SK-N-MC (cell line): ENCODE measurements at regions not wholly inside any gene's neighbourhood (a gene's known extent, or its start where the extent isn't known, plus 50 kb on each side); places are given as distances from the start of the nearest gene placed in this dataset.
"Not testable (repeated sequence)": the region's sequence is repeated elsewhere in the genome, so short reads cannot be mapped to it uniquely, and the experiment has no call there.

Experiments used
- DNase-seq: peaks from one replicate; pipeline ENCODE4 v3.0.0-alpha.2; 2011; ENCODE audit warnings: low read depth, low spot score
- H3K27ac ChIP-seq: fragments of 200-600 bp; sonication (generic); 2 replicates; pipeline ENCODE4 v1.5.1; 2016; ENCODE audit warnings: mixed run types
- H3K36me3 ChIP-seq: fragments of 200-600 bp; sonication (generic); 2 replicates; pipeline ENCODE4 v1.6.1; 2017; ENCODE audit warnings: antibody characterized with exemption, low read length, mixed read lengths; ENCODE audit not compliant: insufficient read depth
- H3K4me3 ChIP-seq: fragments of 200-600 bp; sonication (generic); 2 replicates; pipeline ENCODE4 v1.5.1; 2016
- H3K9ac ChIP-seq: fragments of 200-600 bp; sonication (generic); 2 replicates; pipeline ENCODE4 v1.8.0; 2017; ENCODE audit warnings: mixed run types, mixed read lengths; ENCODE audit not compliant: insufficient read length
- H3K9me3 ChIP-seq: fragments of 200-600 bp; sonication (generic); 2 replicates; pipeline ENCODE4 v1.6.1; 2017; ENCODE audit warnings: low read depth, mild to moderate bottlenecking, antibody characterized with exemption, low read length, moderate library complexity, mixed read lengths
- EZH2 ChIP-seq: fragments of 200-600 bp; sonication (generic); IDR thresholded peaks from one replicate; pipeline ENCODE4 v1.6.1; 2017; ENCODE audit warnings: antibody characterized with exemption
- FOXP2 ChIP-seq: optimal IDR thresholded peaks from 2 replicates; pipeline ENCODE3; 2011; ENCODE audit warnings: mild to moderate bottlenecking, moderate library complexity; ENCODE audit not compliant: insufficient read depth; ENCODE audit errors: extremely low read length, control extremely low read depth
- POLR2AphosphoS5 ChIP-seq: IDR thresholded peaks from 2 replicates; pipeline ENCODE4 v1.6.1; 2012; ENCODE audit warnings: mild to moderate bottlenecking, low read depth, low read length, borderline replicate concordance

DNA sequence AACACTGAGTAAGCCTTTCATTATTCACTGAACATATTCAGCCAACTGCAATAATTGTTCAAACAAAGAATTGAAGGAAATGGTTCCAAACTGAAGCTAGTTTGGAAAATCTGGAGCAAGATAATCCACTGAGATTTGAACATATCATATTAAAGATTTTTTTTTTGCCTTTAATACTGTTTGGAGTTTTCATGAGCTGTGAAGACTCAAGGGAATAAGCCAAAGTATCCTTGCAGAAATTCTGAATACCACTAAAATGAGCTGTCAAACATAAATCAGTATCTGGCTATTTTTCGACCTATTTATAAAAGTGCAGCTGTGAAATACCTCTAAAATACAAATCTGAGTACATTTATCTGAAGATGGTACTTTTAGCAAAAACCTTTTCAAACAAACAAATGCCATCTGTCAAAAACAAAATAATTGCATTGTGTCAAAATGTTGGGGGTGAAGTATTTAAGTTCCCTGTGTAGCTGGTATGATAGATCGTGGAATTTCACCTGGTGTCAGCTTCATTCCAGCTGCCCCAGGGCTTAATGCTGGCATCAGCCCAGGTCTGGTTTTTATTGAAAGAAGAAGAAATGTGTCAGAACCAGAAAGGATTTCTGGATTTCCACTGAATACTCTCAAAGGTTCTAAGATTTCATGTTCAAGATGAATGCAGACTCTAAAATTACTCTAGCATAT is 149.0 kb upstream of the GRAMD2B start:
- H3K4me3 ChIP-seq: no peak overlapping the region
- no peak overlapping the region for H3K9ac ChIP-seq
- H3K9me3 ChIP-seq: no peaks in the 10 kb centered on the region
- no peak for DNase-seq
- H3K36me3 ChIP-seq: no peaks in the 10 kb centered on the region
- H3K27ac ChIP-seq: no peak overlapping the region
- TF ChIP-seq EZH2: no peak
- TF ChIP-seq FOXP2: no peak
- TF ChIP-seq POLR2AphosphoS5: no peak

DNA sequence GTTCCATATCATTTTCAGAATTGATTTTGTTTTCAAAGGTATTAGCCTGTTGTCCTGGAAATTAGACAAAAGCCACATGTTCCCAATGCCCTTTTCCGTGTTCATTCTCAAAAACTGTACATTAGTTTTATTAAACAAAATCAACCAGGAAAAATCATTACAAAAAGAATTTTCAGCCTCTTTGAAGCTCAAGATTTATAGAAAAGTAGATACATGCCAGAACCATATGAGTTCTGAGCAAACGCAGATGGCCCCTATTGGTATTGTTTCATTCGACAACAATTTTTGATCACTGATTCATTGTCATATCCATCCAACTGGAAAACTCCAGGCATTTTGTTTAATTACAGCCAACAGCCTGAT is 148.5 kb upstream of the GRAMD2B start:
- H3K27ac ChIP-seq: no peak overlapping the region
- TF ChIP-seq POLR2AphosphoS5 (no peak), FOXP2 (no peak), EZH2 (no peak)
- no peak overlapping the region for H3K9ac ChIP-seq
- H3K4me3 ChIP-seq: no peak overlapping the region
- no peaks in the 10 kb centered on the region for H3K9me3 ChIP-seq
- no peak for DNase-seq
- no peaks in the 10 kb centered on the region for H3K36me3 ChIP-seq

DNA sequence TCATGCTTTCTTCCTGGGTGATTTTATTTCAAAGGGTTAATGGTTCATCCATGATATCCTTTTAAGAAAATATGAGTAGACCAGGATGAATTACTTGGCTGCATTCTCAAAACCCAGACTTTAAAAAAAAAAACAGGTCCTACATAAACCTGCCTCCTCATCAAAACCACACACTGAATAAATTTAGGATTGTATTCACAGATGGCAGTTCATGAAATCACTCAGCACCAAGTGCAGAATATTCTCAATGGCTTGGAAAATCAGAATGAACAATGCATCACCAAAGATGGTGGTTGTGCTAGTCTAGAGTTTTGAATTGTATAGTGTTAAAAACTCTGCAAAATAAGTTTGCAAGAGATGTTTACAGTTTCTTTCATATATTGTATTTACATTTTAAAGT is 145.4 kb upstream of the GRAMD2B start:
- no peak overlapping the region for H3K9ac ChIP-seq
- no peak for TF ChIP-seq POLR2AphosphoS5
- TF ChIP-seq EZH2: no peak
- TF ChIP-seq FOXP2: no peak
- H3K4me3 ChIP-seq: no peak overlapping the region
- no peak for DNase-seq
- H3K27ac ChIP-seq: no peak overlapping the region
- no peaks in the 10 kb centered on the region for H3K36me3 ChIP-seq
- no peaks in the 10 kb centered on the region for H3K9me3 ChIP-seq

DNA sequence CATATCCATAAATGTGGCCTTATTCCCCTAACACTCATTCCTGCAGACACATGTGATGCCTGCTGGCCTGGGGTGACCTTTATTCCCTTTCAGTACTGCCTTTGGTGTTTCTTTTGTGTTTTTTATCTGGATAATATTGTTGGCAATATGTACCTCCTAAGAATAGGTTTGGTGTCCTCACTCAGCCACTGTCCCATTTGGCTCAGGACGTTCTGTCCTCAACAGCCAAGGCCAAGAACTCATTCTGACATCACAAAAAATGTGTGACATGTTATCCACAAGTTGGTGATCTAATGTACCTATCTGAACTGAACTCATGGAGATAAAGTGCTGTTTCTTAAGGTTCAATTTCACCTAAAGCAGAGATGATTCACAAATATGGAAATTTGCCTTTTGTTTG is 142.9 kb upstream of the GRAMD2B start:
- Histone ChIP-seq H3K9me3 (no peaks in the 10 kb centered on the region), H3K27ac (no peak overlapping the region), H3K36me3 (no peaks in the 10 kb centered on the region), H3K9ac (no peak overlapping the region), H3K4me3 (no peak overlapping the region)
- TF ChIP-seq FOXP2 (no peak), POLR2AphosphoS5 (no peak)
- no peak for DNase-seq

DNA sequence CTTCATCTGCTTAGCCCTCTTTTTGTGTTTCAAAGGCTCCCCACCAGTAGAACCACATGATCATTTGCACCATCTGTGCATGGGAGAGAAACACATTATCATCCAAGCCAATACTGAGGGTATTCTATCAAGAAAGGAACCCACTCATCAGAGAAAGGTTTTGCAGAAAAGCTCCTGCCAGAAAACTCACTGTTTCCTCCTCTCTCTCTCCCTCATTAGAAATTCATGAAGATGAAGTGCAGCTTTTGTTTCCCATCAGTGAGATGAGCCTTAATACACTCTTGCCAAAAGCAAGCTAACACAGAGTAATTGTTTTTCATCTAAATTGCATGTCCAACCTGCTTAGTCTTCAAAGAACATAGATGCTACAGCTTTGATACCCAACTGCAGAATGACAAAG is 142.4 kb upstream of the GRAMD2B start:
- H3K9ac ChIP-seq: no peak overlapping the region
- TF ChIP-seq EZH2 (no peak), FOXP2 (no peak), POLR2AphosphoS5 (no peak)
- H3K36me3 ChIP-seq: no peaks in the 10 kb centered on the region
- H3K4me3 ChIP-seq: no peak overlapping the region
- H3K27ac ChIP-seq: no peak overlapping the region
- DNase-seq: no peak
- H3K9me3 ChIP-seq: no peaks in the 10 kb centered on the region

DNA sequence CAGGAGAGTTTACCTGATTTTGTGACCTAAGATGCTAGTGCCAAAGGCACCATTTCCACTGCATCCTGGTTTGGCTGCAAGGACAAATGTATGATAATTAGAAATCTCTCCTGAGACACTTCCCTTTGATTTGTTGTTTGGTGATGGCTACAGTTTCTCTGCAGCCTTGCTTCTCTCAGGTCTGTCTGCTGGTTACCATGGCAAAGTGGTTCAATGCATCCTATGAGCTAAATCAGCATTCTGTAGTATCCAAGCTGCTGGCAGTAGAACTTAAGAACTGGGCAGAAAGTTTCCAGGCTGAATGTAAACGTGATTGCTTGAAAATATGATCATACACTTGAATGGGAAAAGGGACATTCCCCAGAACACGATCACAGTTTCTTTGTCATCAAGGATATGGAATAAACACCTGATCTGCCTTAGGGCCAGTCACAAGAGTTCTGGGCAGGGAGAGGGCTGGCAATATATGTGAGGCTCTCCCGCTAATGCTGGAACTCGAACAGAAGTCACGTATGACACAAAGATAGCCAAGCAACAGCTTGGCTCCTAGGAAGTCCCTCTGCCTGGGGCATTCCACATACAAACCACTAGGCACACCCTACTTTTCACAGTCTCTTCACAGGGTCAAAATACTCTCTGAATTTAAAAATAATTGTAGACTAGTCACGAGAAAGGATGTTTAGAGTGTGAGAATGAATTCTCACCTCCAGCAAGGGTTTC is 138.1 kb upstream of the GRAMD2B start:
- TF ChIP-seq FOXP2 (no peak), EZH2 (no peak), POLR2AphosphoS5 (no peak)
- H3K4me3 ChIP-seq: no peak overlapping the region

DNA sequence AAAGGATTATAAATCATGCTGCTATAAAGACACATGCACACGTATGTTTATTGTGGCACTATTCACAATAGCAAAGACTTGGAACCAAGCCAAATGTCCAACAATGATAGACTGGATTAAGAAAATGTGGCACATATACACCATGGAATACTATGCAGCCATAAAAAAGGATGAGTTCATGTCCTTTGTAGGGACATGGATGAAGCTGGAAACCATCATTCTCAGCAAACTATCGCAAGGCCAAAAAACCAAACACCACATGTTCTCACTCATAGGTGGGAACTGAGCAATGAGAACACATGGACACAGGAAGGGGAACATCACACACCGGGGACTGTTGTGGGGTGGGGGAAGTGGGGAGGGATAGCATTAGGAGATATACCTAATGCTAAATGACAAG is 127.1 kb upstream of the GRAMD2B start:
- H3K9ac ChIP-seq, H3K4me3 ChIP-seq, H3K36me3 ChIP-seq, H3K9me3 ChIP-seq, DNase-seq, H3K27ac ChIP-seq: not testable (repeated sequence)

More for the DNA sequence above, 138.1 kb upstream of the GRAMD2B start:
- Histone ChIP-seq H3K9ac (no peak overlapping the region), H3K36me3 (no peaks in the 10 kb centered on the region), H3K9me3 (no peaks in the 10 kb centered on the region), H3K27ac (no peak overlapping the region)
- no peak for DNase-seq

DNA sequence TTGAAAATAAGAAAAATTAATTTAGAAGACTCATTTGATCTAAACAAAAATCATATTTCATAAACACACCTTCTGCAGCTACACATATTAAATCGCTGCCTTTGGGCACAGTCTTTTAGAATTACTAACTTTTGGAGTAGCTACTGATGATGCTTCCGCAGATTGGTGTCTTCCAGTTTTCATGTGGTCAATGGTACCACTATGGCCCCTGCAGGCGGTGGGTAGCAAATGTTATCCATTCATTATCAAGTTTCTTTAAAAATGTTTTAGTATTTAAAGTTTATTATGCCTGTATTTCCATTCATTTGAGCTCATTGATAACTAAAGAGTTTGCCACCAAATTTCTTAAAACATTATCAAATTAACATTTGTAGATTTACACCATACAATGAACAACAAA is 122.9 kb upstream of the GRAMD2B start:
- TF ChIP-seq EZH2 (no peak), FOXP2 (no peak), POLR2AphosphoS5 (no peak)
- no peak overlapping the region for H3K27ac ChIP-seq
- H3K36me3 ChIP-seq: no peaks in the 10 kb centered on the region

DNA sequence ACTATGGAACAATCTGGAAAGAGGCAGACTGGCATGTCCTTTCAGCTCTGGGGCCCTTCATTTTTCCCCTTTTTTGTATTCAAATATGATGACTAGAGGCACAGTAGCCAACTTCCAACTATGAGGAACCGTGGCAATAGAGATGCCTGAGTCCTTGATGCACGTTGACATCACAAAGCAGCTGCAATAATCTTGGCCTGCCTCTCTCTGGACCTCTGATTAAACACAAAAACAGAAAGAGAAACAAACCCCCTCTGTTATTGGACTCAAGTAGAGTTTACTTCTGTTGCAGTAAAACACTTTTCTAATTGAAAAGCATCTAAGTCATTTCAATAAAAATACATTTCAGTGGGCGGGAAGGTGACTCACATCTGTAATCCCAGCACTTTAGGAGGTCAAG is 122.2 kb upstream of the GRAMD2B start:
- H3K27ac ChIP-seq: no peak overlapping the region
- H3K9ac ChIP-seq: no peak overlapping the region
- no peak overlapping the region for H3K4me3 ChIP-seq
- DNase-seq: no peak
- no peaks in the 10 kb centered on the region for H3K9me3 ChIP-seq
- H3K36me3 ChIP-seq: no peaks in the 10 kb centered on the region
- TF ChIP-seq POLR2AphosphoS5 (no peak), EZH2 (no peak), FOXP2 (no peak)

More for the DNA sequence above, 122.9 kb upstream of the GRAMD2B start:
- no peak for DNase-seq
- Histone ChIP-seq H3K9ac (no peak overlapping the region), H3K9me3 (no peaks in the 10 kb centered on the region), H3K4me3 (no peak overlapping the region)
